Smooth muscle cell (in vitro differentiated cells): ENCODE measurements at regions not wholly inside any gene's neighbourhood (a gene's known extent, or its start where the extent isn't known, plus 50 kb on each side); places are given as distances from the start of the nearest gene placed in this dataset.

Experiments used
- DNase-seq: peaks from one replicate; lab custom pipeline; 2025; ENCODE audit not compliant: unreplicated experiment; lab: John Stamatoyannopoulos, UW
- H2AFZ ChIP-seq: fragments of 200-600 bp; sonication (generic); 2 replicates; pipeline ENCODE4 v1.6.0; 2016; ENCODE audit warnings: antibody characterized with exemption, low read depth, mild to moderate bottlenecking
- H3F3A ChIP-seq: fragments of 200-600 bp; sonication (generic); 2 replicates; pipeline ENCODE4 v1.6.0; 2017; ENCODE audit warnings: antibody characterized with exemption, low read depth
- H3K27ac ChIP-seq: fragments of 200-600 bp; sonication (generic); 2 replicates; pipeline ENCODE4 v1.5.1; 2016; ENCODE audit warnings: low read depth, mild to moderate bottlenecking
- H3K27me3 ChIP-seq: fragments of 200-600 bp; sonication (generic); 2 replicates; pipeline ENCODE4 v1.6.1; 2016; ENCODE audit warnings: low read depth, mild to moderate bottlenecking
- H3K36me3 ChIP-seq: fragments of 200-600 bp; sonication (generic); 2 replicates; pipeline ENCODE4 v1.5.1; 2016; ENCODE audit warnings: low read depth
- H3K4me1 ChIP-seq: fragments of 200-600 bp; sonication (generic); 2 replicates; pipeline ENCODE4 v1.5.1; 2016; ENCODE audit warnings: low read depth
- H3K4me2 ChIP-seq: fragments of 200-600 bp; sonication (generic); 2 replicates; pipeline ENCODE4 v1.6.0; 2016; ENCODE audit warnings: mild to moderate bottlenecking
- H3K4me3 ChIP-seq: fragments of 200-600 bp; sonication (generic); 2 replicates; pipeline ENCODE4 v1.5.1; 2016; ENCODE audit warnings: mild to moderate bottlenecking
- H3K79me2 ChIP-seq: fragments of 200-600 bp; sonication (generic); 2 replicates; pipeline ENCODE4 v1.6.0; 2016; ENCODE audit warnings: low read depth, mild to moderate bottlenecking
- H3K9ac ChIP-seq: fragments of 200-600 bp; sonication (generic); 2 replicates; pipeline ENCODE4 v1.6.0; 2016; ENCODE audit warnings: low read depth
- H3K9me3 ChIP-seq: fragments of 200-600 bp; sonication (generic); replicated peaks from 2 replicates; pipeline ENCODE4 v1.5.1; 2016; ENCODE audit warnings: low read depth
- H4K20me1 ChIP-seq: fragments of 200-600 bp; sonication (generic); 2 replicates; pipeline ENCODE4 v1.6.0; 2016; ENCODE audit warnings: low read depth
- WGBS: methylation state at CpG from one replicate; pipeline ENCODE4 v1.1.7; 2016; ENCODE audit warnings: low lambda C conversion rate; 5-methylcytosine and 5-hydroxymethylcytosine counted together
- TF ChIP-seq, protein P1 (sequence below): fragments of 200-600 bp; sonication (generic); IDR thresholded peaks from 2 replicates; pipeline ENCODE4 v1.5.1; 2017; ENCODE audit warnings: borderline replicate concordance, mild to moderate bottlenecking, antibody characterized with exemption; ENCODE audit not compliant: insufficient read depth, poor library complexity, severe bottlenecking

DNA sequence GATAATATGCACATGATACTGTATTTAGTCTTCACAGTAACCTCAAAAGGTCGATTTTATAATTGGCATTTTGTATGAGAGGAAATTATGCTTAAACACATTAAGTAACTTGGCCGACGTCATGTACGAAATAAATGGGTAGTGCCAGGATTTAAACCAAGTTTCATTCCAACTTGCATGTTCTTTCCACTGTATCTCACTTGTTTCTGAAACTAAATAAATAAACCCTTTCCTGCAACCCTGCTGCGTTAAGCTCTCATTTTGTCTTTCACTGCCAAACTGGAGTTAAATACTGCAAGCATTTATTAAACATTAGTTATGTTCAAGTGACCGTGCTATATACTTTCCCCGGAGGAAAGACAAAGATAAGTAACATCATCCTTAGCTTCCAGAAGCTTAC is 293.9 kb upstream of the PRKD1 start:
- Histone ChIP-seq H3K9ac (no peak overlapping the region), H3F3A (no peaks in the 10 kb centered on the region), H3K79me2 (no peaks in the 10 kb centered on the region), H3K4me2 (peak overlapping the region; percentile 63), H4K20me1 (no peaks in the 10 kb centered on the region), H3K36me3 (no peaks in the 10 kb centered on the region), H3K27ac (no peak overlapping the region), H3K4me3 (no peak overlapping the region), H3K27me3 (no peaks in the 10 kb centered on the region), H3K9me3 (no peaks in the 10 kb centered on the region), H2AFZ (peak overlapping the region; percentile 65), H3K4me1 (no peaks in the 10 kb centered on the region)
- 58% methylated on average over 7 of the region's 7 CpGs for WGBS
- no peak for DNase-seq
- TF ChIP-seq, protein P1, sequence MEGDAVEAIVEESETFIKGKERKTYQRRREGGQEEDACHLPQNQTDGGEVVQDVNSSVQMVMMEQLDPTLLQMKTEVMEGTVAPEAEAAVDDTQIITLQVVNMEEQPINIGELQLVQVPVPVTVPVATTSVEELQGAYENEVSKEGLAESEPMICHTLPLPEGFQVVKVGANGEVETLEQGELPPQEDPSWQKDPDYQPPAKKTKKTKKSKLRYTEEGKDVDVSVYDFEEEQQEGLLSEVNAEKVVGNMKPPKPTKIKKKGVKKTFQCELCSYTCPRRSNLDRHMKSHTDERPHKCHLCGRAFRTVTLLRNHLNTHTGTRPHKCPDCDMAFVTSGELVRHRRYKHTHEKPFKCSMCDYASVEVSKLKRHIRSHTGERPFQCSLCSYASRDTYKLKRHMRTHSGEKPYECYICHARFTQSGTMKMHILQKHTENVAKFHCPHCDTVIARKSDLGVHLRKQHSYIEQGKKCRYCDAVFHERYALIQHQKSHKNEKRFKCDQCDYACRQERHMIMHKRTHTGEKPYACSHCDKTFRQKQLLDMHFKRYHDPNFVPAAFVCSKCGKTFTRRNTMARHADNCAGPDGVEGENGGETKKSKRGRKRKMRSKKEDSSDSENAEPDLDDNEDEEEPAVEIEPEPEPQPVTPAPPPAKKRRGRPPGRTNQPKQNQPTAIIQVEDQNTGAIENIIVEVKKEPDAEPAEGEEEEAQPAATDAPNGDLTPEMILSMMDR, result no peak

DNA sequence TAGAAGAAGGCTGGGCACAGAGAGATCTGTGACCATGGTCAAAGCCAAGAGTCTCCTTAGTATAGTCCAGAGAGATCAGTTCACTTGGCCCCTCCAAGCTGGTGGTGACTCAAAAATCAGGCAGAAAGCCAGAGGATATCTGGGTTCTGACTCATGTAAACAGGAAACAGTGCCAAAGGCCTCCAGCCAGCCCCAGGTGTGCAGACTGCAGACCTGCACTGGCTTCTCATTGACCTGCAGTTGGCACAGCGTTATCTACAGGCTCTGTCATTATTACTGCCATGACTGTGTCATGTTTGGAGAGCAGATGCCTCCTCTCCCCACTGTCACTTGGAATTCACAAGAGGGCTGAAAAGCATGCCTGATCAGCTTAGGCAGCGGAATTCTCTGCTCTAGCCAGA is 295.7 kb upstream of the PRKD1 start:
- H2AFZ ChIP-seq, result no peak overlapping the region
- no peaks in the 10 kb centered on the region for H3F3A ChIP-seq
- no peaks in the 10 kb centered on the region for H3K4me1 ChIP-seq
- no peak overlapping the region for H3K27ac ChIP-seq
- no peaks in the 10 kb centered on the region for H3K27me3 ChIP-seq
- TF ChIP-seq, protein P1, result no peak
- no peak overlapping the region for H3K4me3 ChIP-seq
- H3K79me2 ChIP-seq, result no peaks in the 10 kb centered on the region
- H3K9me3 ChIP-seq, result no peaks in the 10 kb centered on the region
- no peak for DNase-seq
- H4K20me1 ChIP-seq, result no peaks in the 10 kb centered on the region
- H3K9ac ChIP-seq, result no peak overlapping the region
- H3K4me2 ChIP-seq, result peak overlapping the region; percentile 18
- H3K36me3 ChIP-seq, result no peaks in the 10 kb centered on the region
- 55% methylated on average over 2 of the region's 2 CpGs for WGBS

DNA sequence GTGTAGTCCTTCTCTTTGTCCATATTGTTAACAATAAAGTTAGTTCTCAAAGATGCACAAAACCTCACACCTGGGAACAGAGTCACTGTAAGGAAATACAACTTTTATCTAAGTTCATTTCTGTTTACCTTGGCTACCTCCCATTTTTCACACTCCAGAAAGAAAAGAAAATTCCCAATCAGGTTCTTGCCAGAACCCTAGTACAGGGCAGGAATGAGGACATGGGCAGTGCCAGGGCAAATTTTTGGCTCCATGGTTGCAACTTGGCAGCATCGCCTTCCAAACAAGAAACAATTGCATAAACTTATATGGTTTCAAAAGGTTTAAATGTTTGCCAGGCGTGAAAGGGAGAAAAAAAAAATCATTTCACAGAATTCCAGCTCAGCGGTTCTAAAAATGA is 296.3 kb upstream of the PRKD1 start:
- TF ChIP-seq, protein P1, result no peak
- no peak overlapping the region for H2AFZ ChIP-seq
- H3K27ac ChIP-seq, result no peak overlapping the region
- H3K36me3 ChIP-seq, result no peaks in the 10 kb centered on the region
- no peaks in the 10 kb centered on the region for H3K27me3 ChIP-seq
- H3K79me2 ChIP-seq, result no peaks in the 10 kb centered on the region
- no peak overlapping the region for H3K4me3 ChIP-seq
- H3F3A ChIP-seq, result no peaks in the 10 kb centered on the region
- no peaks in the 10 kb centered on the region for H3K9me3 ChIP-seq
- H4K20me1 ChIP-seq, result no peaks in the 10 kb centered on the region
- H3K9ac ChIP-seq, result no peak overlapping the region
- no peak for DNase-seq
- 96% methylated on average over 3 of the region's 3 CpGs for WGBS
- no peak overlapping the region for H3K4me2 ChIP-seq
- H3K4me1 ChIP-seq, result no peaks in the 10 kb centered on the region

DNA sequence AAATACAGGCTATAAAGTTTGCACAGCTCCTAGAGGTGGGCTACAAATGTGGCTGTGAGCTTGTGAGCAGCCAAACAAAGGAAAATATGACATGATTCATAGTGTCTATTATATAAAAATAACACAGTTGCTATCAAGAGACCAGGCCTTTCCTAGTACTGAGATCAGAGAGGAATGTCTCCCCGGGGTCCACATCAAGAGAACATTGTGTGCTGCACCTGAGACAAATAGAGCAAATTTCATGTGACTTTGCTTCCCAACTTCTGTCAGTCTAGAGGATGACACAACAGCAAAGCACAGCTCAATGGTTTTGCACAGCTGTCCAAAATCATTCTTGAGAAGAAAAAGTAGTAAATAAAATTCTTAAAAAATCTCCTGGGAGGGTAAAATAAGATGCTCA is 297.5 kb upstream of the PRKD1 start:
- H3K9ac ChIP-seq, result no peak overlapping the region
- no peak overlapping the region for H3K4me2 ChIP-seq
- no peaks in the 10 kb centered on the region for H3K4me1 ChIP-seq
- WGBS, result 100% methylated on average over 1 of the region's 1 CpG
- no peaks in the 10 kb centered on the region for H3F3A ChIP-seq
- DNase-seq, result no peak
- no peaks in the 10 kb centered on the region for H3K79me2 ChIP-seq
- H2AFZ ChIP-seq, result no peak overlapping the region
- H4K20me1 ChIP-seq, result no peaks in the 10 kb centered on the region
- H3K27ac ChIP-seq, result no peak overlapping the region
- no peaks in the 10 kb centered on the region for H3K27me3 ChIP-seq
- TF ChIP-seq, protein P1, result no peak
- no peaks in the 10 kb centered on the region for H3K36me3 ChIP-seq
- no peak overlapping the region for H3K4me3 ChIP-seq
- H3K9me3 ChIP-seq, result no peaks in the 10 kb centered on the region
